Neuronal stem cell (in vitro differentiated cells): ENCODE measurements at regions not wholly inside any gene's neighbourhood (a gene's known extent, or its start where the extent isn't known, plus 50 kb on each side); places are given as distances from the start of the nearest gene placed in this dataset.

Source experiments
- DNase-seq: peaks from one replicate; pipeline ENCODE4 v3.0.0-alpha.2; 2013; ENCODE audit warnings: low spot score
- H2AFZ ChIP-seq: one replicate; pipeline ENCODE4 v1.6.1; 2013; ENCODE audit warnings: mild to moderate bottlenecking, low read length, inconsistent platforms
- H2AK5ac ChIP-seq: 2 replicates; pipeline ENCODE4 v1.6.1; 2013; ENCODE audit warnings: low read depth, mild to moderate bottlenecking, inconsistent platforms, low read length, moderate library complexity, mixed read lengths
- H2BK120ac ChIP-seq: 2 replicates; pipeline ENCODE4 v1.6.1; 2013; ENCODE audit warnings: low read depth, mild to moderate bottlenecking, inconsistent platforms, low read length, moderate library complexity, mixed read lengths
- H2BK12ac ChIP-seq: one replicate; pipeline ENCODE4 v1.6.1; 2013; ENCODE audit warnings: low read length, inconsistent platforms
- H2BK15ac ChIP-seq: 2 replicates; pipeline ENCODE4 v1.6.1; 2013; ENCODE audit warnings: mild to moderate bottlenecking, low read length, inconsistent platforms, mixed read lengths
- H2BK5ac ChIP-seq: one replicate; pipeline ENCODE4 v1.6.1; 2013; ENCODE audit warnings: inconsistent platforms, mild to moderate bottlenecking, low read length, moderate library complexity
- H3K14ac ChIP-seq: one replicate; pipeline ENCODE4 v1.6.1; 2013; ENCODE audit warnings: low read length, inconsistent platforms
- H3K18ac ChIP-seq: 2 replicates; pipeline ENCODE4 v1.6.1; 2013; ENCODE audit warnings: low read length, inconsistent platforms
- H3K23ac ChIP-seq: 2 replicates; pipeline ENCODE4 v1.6.1; 2013; ENCODE audit warnings: low read depth, mild to moderate bottlenecking, mixed read lengths, low read length, inconsistent platforms; ENCODE audit not compliant: poor library complexity
- H3K27ac ChIP-seq: replicated peaks from 3 replicates; pipeline ENCODE4 v1.5.1; 2013; ENCODE audit warnings: low read length, inconsistent platforms
- H3K27me3 ChIP-seq, 3 experiments: 2 replicates each; pipeline ENCODE4 v1.6.1; 2013; ENCODE audit warnings: low read length in 3 of 3, mild to moderate bottlenecking in 2 of 3, inconsistent platforms in 1 of 3, low read depth in 1 of 3, mixed read lengths in 1 of 3, moderate library complexity in 1 of 3; ENCODE audit not compliant: control insufficient read depth in 3 of 3, insufficient read depth in 3 of 3
- H3K36me3 ChIP-seq, 2 donors: replicated peaks in 1 of 2; 2 replicates each; pipeline ENCODE4 v1.6.1; 2013; ENCODE audit warnings: low read length in 2 of 2; ENCODE audit not compliant: control insufficient read depth in 2 of 2, insufficient read depth in 2 of 2
- H3K4ac ChIP-seq: 2 replicates; pipeline ENCODE4 v1.6.1; 2013; ENCODE audit warnings: inconsistent platforms, mild to moderate bottlenecking, low read length, moderate library complexity
- H3K4me1 ChIP-seq, 2 donors: 1 replicate in 1 of 2; 2 replicates in 1 of 2; pipeline ENCODE4 v1.6.1; 2013; ENCODE audit warnings: low read length in 2 of 2, low read depth in 1 of 2; ENCODE audit not compliant: control insufficient read depth in 2 of 2, insufficient read depth in 1 of 2
- H3K4me2 ChIP-seq: one replicate; pipeline ENCODE4 v1.6.1; 2013; ENCODE audit warnings: mild to moderate bottlenecking, low read length, inconsistent platforms; ENCODE audit not compliant: insufficient read depth, poor library complexity, severe bottlenecking
- H3K4me3 ChIP-seq, 2 donors: 2 replicates each; pipeline ENCODE4 v1.5.1; 2013; ENCODE audit warnings: low read length in 2 of 2, mild to moderate bottlenecking in 2 of 2, inconsistent platforms in 1 of 2, moderate library complexity in 1 of 2
- H3K79me1 ChIP-seq: one replicate; pipeline ENCODE4 v1.6.1; 2013; ENCODE audit warnings: low read depth, mild to moderate bottlenecking, inconsistent platforms, low read length, moderate library complexity
- H3K9ac ChIP-seq: one replicate; pipeline ENCODE4 v1.6.1; 2013; ENCODE audit warnings: mild to moderate bottlenecking, low read depth, low read length, inconsistent platforms; ENCODE audit not compliant: poor library complexity
- H3K9me3 ChIP-seq, 2 donors: replicated peaks in 1 of 2; 2 replicates each; pipeline versions ENCODE3 to v1.6.1; 2013; ENCODE audit warnings: low read length in 2 of 2, mild to moderate bottlenecking in 2 of 2, inconsistent platforms in 1 of 2, low read depth in 1 of 2, mixed read lengths in 1 of 2, moderate library complexity in 1 of 2; ENCODE audit not compliant: control insufficient read depth in 2 of 2, insufficient read depth in 1 of 2
- H4K8ac ChIP-seq: one replicate; pipeline ENCODE4 v1.6.1; 2013; ENCODE audit warnings: low read depth, mild to moderate bottlenecking, inconsistent platforms, low read length, moderate library complexity
- H4K91ac ChIP-seq: one replicate; pipeline ENCODE4 v1.6.1; 2013; ENCODE audit warnings: low read length, low read depth, mild to moderate bottlenecking, inconsistent platforms; ENCODE audit not compliant: poor library complexity
- WGBS, 2 donors: extraction: QIAGEN DNeasy Blood & Tissue Kit; methylation state at CpG; one replicate each; pipeline ENCODE4 v1.1.7; 2013; ENCODE audit warnings: missing lambda C conversion rate in 2 of 2, mixed read lengths in 1 of 2; ENCODE audit not compliant: insufficient read length in 2 of 2, insufficient replicate concordance in 1 of 2; ENCODE audit errors: extremely low coverage in 2 of 2; 5-methylcytosine and 5-hydroxymethylcytosine counted together

- Histone ChIP-seq H2AK5ac (no peak overlapping the region), H3K14ac (peak overlapping the region; percentile 4), H3K9me3 (peaks cover 5 to 7% of the 10 kb centered on the region in 2 donors), H3K27me3 (peaks cover 0 to 2% (median 0%) of the 10 kb centered on the region in 3 experiments), H4K91ac (no peak overlapping the region), H3K27ac (no peak overlapping the region), H2BK15ac (no peak overlapping the region), H3K9ac (no peak overlapping the region), H2BK120ac (no peak overlapping the region), H3K4me2 (no peak overlapping the region), H3K79me1 (no peaks in the 10 kb centered on the region), H3K18ac (peak overlapping the region; percentile 89), H3K4ac (no peak overlapping the region), H2AFZ (peak overlapping the region; percentile 59), H4K8ac (no peak overlapping the region), H2BK5ac (no peak overlapping the region), H3K23ac (no peak overlapping the region), H3K4me3 (no peak overlapping the region), H3K36me3 (no peaks in the 10 kb centered on the region), H2BK12ac (no peak overlapping the region), H3K4me1 (peaks cover 0 to 4% of the 10 kb centered on the region in 2 donors)
- WGBS, 2 donors: no CpG with 5 or more reads among the region's 11 CpGs
- DNase-seq: no peak
These were observed 129.7 kb upstream of the COBL start for GRCh38 chr7:51446356-51446755.

GRCh38 chr7:51444936-51445335 lies 128.3 kb upstream of the COBL start:
- no peaks in the 10 kb centered on the region for H3K27me3 ChIP-seq
- no peak overlapping the region for H2BK120ac ChIP-seq
- no peak overlapping the region for H2BK5ac ChIP-seq
- no peak overlapping the region for H3K4ac ChIP-seq
- H2AFZ ChIP-seq: no peak overlapping the region
- H3K4me1 ChIP-seq: peaks cover 0 to 4% of the 10 kb centered on the region in 2 donors
- H4K91ac ChIP-seq: no peak overlapping the region
- no peak for DNase-seq
- H3K4me3 ChIP-seq: no peak overlapping the region
- H2BK12ac ChIP-seq: no peak overlapping the region
- H4K8ac ChIP-seq: no peak overlapping the region
- no peak overlapping the region for H2BK15ac ChIP-seq
- H3K4me2 ChIP-seq: no peak overlapping the region
- H3K9ac ChIP-seq: no peak overlapping the region
- no CpG with 5 or more reads among the region's 1 CpG for WGBS, 2 donors
- no peak overlapping the region for H3K27ac ChIP-seq
- H3K36me3 ChIP-seq: no peaks in the 10 kb centered on the region
- H3K23ac ChIP-seq: no peak overlapping the region
- peaks cover 5 to 7% of the 10 kb centered on the region in 2 donors for H3K9me3 ChIP-seq
- no peaks in the 10 kb centered on the region for H3K79me1 ChIP-seq
- no peak overlapping the region for H3K14ac ChIP-seq
- no peak overlapping the region for H2AK5ac ChIP-seq
- no peak overlapping the region for H3K18ac ChIP-seq

- H3K36me3 ChIP-seq: no peaks in the 10 kb centered on the region
- H2BK120ac ChIP-seq: no peak overlapping the region
- H2BK5ac ChIP-seq: no peak overlapping the region
- H2AFZ ChIP-seq: no peak overlapping the region
- H4K91ac ChIP-seq: no peak overlapping the region
- H3K9ac ChIP-seq: no peak overlapping the region
- H3K9me3 ChIP-seq: no peaks in the 10 kb centered on the region
- H3K4me2 ChIP-seq: no peak overlapping the region
- H3K4me1 ChIP-seq: no peaks in the 10 kb centered on the region
- H4K8ac ChIP-seq: no peak overlapping the region
- no peak overlapping the region for H2BK15ac ChIP-seq
- H3K27me3 ChIP-seq: no peaks in the 10 kb centered on the region
- no peak overlapping the region for H3K23ac ChIP-seq
- no peak overlapping the region for H3K14ac ChIP-seq
- H3K79me1 ChIP-seq: no peaks in the 10 kb centered on the region
- no peak overlapping the region for H2AK5ac ChIP-seq
- no CpG with 5 or more reads among the region's 13 CpGs for WGBS, 2 donors
- no peak overlapping the region for H2BK12ac ChIP-seq
- peak; percentile 65 for DNase-seq
- no peak overlapping the region for H3K27ac ChIP-seq
- no peak overlapping the region for H3K4me3 ChIP-seq
- H3K18ac ChIP-seq: no peak overlapping the region
- no peak overlapping the region for H3K4ac ChIP-seq
These were observed 114.0 kb upstream of the COBL start for GRCh38 chr7:51430480-51431086.

- no peaks in the 10 kb centered on the region for H3K79me1 ChIP-seq
- H2BK5ac ChIP-seq: no peak overlapping the region
- H3K14ac ChIP-seq: no peak overlapping the region
- no peak for DNase-seq
- H3K27me3 ChIP-seq: no peaks in the 10 kb centered on the region
- no peak overlapping the region for H2AFZ ChIP-seq
- H4K91ac ChIP-seq: peak overlapping the region; percentile 39
- H3K4me2 ChIP-seq: no peak overlapping the region
- H3K9me3 ChIP-seq: no peaks in the 10 kb centered on the region
- H3K18ac ChIP-seq: no peak overlapping the region
- no peak overlapping the region for H2BK15ac ChIP-seq
- H3K36me3 ChIP-seq: no peaks in the 10 kb centered on the region
- no peak overlapping the region for H3K4ac ChIP-seq
- H3K4me1 ChIP-seq: no peaks in the 10 kb centered on the region
- no peak overlapping the region for H2BK120ac ChIP-seq
- WGBS, 2 donors: no CpG with 5 or more reads among the region's 8 CpGs
- no peak overlapping the region for H2BK12ac ChIP-seq
- no peak overlapping the region for H3K27ac ChIP-seq
- H3K4me3 ChIP-seq: peak overlapping the region in 1 of 2 donors; percentile 69
- H4K8ac ChIP-seq: no peak overlapping the region
- H2AK5ac ChIP-seq: no peak overlapping the region
- H3K23ac ChIP-seq: no peak overlapping the region
- H3K9ac ChIP-seq: no peak overlapping the region
These were observed 111.7 kb upstream of the COBL start for GRCh38 chr7:51428217-51428887.
